ENCODE measurements at regions not wholly inside any gene's neighbourhood (a gene's known extent, or its start where the extent isn't known, plus 50 kb on each side); places are given as distances from the start of the nearest gene placed in this dataset.

DNA sequence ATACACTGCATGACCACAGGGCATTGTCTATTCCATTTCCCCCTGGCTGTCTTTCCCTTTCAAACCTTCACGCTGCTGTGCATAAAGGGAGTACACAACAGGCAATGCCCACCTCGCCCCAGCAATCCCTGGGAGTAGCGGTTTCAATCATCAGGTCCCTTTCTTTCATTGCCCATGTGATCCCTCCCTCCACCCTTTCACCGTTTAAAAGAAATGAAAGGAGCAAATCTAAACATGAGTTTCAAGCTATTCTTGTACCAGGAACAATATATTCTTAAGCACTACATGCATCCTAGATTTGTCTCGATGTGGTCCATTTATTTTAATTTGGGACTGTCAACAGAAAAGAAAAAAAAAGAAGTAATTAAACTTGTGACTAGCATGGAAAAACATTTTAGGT lies 123.4 kb upstream of the ARGLU1 start:
- DNase-seq, result no peak

DNA sequence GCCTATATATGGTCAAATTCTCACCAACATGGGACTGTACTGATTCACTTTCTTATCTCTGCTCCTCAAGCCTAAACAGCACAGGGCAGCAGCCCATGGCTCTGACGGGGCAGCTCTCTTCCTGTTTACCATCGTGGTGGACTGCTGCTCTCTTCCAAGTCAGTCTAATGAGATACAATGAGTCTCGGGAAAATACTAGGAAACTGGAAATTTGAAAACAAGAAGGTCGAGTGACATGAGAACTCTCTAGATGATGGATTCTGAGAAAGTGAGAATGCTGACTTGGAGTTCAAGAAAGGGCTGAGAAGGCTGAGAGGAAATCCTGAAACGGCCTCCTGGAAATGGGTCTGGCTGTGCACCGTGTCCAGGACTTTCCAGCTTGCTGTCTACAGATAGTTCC lies 122.8 kb upstream of the ARGLU1 start:
- DNase-seq, result no peak

DNA sequence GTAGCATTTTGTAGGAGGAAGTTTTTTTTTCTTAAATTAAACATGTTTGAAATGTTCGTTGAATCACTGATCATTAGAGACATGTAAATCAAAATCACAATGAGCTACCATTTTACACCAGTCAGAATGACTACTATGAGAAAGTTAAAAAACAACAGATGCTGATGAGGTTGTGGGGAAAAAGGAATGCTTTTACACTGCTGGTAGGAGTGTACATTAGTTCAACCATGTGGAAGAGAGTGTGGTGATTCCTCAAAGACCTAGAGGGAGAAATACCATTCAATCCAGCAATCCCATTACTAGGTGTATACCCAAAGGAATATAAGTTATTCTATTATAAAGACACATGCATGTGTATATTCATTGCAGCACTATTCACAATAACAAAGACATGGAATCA lies 122.0 kb upstream of the ARGLU1 start:
- no peak for DNase-seq

DNA sequence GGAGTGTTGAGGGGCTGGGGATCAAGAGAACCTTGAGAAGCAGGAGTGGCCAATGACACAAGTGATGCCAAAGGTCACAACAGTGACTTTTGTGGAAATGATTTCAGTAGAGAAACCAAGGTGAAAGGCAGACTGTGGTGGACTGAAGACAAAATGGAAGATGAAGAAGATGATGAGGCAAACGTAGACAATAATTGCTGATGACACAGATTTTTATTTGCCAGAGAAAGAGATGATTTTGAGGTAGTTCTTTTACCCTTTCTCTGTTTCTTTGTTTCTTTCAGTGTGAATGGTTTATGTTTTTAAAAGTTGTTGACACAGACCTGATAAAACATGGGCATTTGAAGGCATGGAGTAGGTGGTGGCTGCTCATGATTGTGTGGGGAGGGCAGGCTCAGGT lies 121.0 kb upstream of the ARGLU1 start:
- no peak for DNase-seq

DNA sequence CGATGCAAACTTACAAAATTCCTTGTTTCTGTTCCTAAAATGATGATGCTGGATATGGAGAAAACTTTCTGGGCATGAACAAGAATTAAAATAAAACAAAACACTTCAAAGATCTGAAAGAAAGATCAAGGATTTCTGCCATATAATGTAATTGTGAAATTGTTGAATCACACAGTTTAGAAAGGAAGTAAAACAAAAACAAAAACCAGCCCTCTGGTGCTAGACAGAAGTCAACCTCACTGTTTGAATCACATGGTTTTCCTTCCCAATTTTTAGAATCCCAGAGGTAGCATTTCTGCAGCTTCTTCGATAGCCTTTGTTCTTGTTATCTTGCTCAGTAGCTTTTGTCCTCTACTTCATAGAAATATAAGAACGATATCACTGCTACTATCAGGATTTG lies 118.2 kb upstream of the ARGLU1 start:
- no peak for DNase-seq

DNA sequence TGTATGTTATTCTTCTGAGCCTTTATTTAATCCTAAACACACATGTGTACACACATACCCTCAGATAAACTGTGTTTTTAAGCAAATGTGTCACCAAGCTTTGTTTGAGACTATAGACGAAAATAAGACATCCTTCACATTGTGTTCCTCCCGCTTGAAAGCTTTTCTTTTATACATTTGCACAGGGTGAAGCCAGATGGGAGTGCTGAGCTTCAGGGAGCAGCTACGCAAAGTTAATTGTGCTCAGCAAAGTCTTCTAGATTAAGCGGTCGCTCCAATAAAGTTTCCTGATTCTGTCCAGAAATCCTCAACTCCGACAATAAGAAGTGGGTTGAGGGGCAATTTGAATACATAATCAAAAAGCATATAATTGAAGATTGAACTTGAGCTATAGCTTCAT lies 117.2 kb upstream of the ARGLU1 start:
- no peak for DNase-seq

DNA sequence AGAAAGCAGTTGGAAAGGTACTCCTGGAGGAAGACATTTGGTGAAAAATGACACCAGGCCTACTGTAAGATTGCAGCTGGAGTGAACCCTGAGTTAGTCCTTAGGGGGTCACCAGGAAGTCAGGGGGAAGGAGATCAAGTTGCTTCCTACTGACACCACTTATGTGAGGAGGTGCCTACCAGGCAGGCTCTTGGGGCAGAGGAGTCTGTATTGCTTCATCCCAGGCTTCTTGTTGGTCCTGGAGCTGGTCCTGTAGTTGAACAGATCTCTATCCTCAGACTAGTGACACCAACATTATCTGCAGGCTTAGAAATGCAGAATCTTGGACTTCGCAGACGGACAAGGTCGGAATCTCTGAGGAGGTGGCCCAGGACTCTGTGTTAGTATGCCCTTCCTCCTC lies 116.0 kb upstream of the ARGLU1 start:
- no peak for DNase-seq

DNA sequence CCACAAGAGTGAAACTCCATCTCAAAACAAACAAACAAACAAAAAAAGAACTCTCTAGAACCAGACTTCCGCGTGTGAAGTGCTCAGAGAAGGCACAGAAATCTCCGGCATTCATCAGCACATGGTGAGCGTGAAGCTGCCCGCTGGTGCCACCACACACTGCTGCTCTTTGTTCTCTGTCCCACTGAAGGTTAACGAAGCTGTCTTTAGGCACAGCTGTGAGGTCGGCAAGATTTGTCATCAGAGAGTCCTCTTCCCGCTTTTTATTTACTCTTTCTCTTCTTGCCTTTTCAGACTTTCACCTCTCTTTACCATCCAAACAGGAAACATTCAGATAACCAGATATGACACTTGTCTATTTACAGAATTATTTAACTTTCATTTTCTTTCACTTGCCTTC lies 115.2 kb upstream of the ARGLU1 start:
- no peak for DNase-seq

DNA sequence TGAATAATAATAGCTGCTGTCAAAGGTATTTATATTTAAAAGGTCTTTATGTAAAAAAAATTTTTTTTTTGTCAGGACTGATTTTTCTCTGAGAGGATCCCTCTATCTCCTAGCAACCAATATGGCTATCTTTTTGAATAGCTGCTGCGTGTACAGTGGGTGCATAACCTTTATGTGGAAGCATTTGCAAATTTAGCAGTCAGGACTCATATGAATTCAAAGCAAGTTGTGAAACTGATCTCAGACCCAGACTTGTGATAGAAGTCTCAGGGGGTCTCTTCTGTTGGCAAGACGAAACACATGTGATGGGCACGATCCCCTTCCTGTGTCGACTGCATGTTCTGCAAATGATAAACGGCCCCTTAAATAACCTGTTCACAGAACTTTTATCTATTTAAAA lies 114.1 kb upstream of the ARGLU1 start:
- no peak for DNase-seq

DNA sequence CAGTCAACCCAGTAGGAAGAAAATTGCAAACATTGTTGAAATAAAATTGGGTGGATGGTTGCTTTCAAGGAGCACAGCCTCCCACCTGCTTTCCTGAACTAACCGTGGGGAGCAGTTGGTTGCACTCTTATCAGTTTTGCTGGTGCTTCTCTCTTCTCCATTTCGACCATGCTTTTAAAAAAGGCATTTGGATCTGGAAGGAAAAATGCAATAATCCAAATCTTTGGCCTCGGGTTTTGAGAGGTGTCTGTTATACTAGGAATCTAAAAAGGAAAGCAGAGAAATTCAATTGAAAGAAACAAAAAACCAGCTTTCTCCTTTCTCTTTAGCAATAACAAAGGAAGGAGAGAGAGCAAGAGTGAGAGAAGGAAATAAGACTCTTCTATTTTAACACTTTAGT lies 113.6 kb upstream of the ARGLU1 start:
- DNase-seq, result no peak

DNA sequence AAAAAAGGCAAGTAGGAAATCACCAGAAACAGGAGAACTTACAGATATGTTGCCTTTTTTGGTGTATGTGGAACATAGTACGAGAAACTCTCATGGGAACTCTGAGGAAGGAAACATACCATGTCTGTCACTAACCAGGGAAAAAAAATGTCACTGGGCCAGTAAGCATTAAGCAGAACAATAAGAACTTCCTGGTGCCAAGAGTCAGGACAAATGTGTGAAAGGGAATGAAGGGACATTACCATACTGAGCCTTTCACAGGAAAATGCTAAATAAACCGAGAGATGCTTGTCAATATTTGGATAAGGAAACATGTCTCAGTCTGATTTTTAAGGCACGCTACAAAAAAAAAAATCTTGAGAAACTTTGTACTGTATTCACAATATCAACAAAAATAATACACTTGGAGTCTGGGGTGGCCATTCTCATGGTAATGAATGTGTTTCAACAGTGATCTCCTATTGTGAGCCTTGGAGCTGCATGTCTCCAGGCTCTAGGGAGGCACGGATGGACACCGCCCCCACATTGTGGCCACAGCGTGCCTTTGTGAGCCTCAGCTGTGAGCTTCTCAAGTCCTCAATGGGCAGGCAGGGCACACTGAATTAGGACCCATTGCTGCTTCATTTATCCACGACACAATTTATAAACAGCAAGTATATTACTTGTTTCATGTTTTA lies 113.0 kb upstream of the ARGLU1 start:
- DNase-seq, result no peak

DNA sequence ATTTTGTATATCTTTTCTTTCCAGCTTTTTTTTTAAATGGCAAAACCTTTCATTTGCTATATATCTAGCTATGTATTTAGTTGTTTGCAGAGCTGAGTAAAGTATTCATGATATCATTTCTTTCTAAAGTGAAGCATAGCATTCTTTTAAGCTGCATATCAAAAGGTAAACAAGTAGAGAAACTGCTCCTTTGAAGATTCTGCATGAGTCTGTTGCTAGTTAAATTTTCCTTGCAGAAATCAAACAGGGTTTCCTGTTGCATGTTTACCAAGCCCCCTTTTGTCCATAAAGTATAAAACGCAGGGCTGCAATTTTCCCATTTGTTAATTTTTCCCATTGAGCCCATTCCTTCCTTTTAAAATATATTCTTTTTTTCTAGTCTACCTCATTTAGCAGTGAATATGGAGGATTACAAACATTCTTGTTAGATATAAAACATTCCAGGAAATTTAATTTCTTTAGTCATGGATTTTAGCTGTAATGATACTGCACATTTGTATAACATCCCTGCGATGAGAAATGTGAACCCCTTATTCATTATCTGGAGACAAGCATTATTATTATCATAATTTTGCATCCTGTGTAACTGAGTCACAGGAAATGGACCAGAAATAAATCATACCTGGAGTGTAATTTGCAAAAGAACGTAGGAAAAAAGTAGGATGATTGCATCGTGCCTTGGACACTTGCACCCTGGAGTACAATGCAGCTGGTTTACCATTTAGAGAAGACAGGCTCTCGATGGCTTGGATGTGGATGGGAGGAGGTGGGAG lies 110.9 kb upstream of the ARGLU1 start:
- DNase-seq, result no peak

DNA sequence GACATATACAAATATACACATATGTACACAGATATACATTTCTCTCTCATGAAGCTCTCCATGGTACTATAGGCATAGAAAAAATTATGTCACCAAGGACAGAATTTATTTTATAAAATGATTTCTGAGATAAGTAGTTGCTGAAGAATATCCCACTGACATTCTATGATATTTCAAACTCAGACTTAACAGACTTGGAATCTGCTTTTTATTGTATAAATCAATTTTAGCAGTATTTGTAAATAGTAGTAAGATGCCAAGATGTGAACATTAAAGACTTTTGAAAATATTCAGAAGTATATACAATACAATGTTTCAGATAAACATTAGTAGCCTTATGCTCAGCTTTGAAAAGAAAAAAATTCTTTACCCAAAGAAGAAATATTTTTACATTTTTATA lies 107.4 kb upstream of the ARGLU1 start:
- no peak for DNase-seq

DNA sequence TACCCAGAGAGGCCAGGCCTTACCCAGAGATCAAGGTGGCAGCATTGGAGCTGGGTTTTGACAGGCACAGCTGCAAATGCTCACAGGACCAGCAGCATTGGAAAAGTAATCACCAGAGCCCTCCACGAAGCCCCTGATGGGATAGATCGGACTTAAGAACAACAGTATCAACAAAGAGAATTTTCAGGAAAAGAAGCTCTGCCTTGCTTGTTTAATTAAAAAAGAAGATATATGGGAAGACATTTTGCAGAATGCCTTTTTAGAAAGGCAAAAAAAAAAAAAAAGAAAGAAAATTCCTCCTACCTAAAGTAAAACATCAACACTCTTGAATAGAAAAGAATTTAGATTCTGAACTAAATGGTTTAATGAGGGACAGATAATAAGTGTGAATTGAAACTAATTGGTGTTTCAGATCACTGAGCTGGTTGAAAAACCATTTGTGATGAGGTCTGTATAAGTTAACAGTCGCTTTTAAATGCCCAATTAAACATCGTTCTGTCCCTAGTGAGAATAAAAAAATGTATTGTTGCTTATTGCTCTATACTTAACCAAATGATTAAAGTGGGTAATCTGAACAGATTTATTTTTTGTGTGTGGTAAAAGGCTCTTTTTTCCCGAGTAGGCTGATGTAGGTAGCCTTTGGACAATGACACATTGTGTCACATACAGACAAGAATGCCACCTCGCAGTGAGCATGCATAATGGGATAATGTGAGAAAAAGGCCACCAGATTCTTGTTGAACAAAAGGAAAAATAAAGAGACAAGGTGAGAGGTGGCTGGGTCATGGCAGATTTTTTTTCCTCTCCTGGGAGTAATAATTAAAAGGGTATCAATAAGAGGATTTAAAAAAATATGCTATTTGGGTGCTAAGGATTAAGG lies 93.0 kb upstream of the ARGLU1 start:
- DNase-seq, result no peak

DNA sequence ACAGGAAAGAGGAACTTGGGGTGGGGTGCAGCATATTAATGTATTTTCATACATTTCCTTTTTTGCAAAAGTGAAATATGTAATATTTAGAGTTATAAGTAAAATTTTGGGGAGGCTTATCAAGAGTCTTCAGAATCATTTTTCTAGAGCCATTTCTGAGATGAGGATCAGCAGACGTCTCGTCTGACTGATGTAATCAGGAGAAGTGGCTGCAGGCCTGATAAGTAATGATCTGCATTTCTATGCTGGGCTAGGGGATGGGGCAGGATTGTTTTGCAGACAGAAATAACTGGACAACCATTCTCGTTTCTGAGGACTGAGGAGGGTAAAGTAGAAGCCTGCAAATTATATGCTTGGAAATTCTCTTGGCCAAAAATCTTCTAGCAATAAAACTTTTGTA lies 89.2 kb upstream of the ARGLU1 start:
- no peak for DNase-seq

DNA sequence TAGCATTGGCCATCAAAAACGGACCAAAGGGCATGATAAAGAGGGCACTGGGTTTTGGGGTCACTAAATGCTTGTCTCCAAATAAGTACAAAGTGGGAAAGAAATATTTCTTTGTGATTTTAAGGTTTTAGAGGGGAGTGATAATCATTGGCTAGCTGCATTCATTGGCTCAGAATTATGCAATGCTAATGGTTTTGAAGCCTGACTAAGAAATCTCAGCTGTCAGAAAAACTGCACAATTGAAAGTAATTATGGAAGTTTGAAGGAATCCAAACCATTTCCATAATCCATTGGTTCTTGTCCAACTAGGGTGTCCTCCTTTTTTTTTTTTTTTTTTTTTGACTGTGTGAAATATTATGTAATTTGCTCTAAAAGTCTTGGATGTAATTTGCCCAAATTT lies 88.2 kb upstream of the ARGLU1 start:
- DNase-seq, result no peak

DNA sequence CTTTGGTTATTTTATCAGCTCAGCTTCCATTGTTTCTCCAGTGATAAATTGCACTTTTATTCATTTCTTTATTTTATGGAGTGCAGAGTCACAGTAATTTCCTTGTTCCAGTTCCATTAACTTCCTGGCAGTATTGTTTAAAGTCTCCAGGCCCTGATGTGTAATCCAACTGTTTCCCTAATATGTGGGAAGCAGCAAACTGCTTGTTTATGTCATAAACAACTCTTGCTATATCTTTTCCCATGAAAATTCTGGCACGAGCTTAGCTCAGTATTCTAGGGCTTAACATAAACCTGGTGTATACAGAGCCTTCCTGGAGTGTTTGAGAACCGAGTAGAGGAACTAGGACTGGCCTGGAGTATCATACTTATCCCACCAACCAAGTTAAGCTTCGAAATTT lies 83.5 kb upstream of the ARGLU1 start:
- no peak for DNase-seq

DNA sequence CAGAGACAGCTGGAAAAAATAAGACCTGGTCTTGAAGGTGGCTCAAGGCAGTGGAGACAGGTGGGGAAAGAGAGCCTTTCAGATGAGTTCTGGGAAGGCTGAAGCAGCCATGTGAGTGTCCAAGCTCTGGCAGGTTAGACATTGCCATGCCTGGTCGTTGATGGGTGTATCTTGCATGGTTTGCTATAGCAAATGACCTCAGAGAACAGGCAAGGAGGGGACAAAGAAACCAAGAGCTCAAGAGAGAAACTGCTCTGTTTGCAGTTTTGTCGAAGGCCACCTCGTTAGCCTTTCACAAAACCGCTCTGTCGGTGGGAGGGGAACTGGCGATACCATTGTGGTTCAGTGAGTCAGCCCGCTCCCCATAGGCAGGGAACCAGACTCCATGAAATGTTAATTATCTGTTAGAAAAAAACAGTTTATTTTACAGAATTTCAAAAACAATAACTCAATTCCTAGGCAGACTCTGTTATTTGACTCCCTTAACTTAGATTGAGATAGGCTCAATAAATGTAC lies 82.8 kb upstream of the ARGLU1 start:
- no peak for DNase-seq

DNA sequence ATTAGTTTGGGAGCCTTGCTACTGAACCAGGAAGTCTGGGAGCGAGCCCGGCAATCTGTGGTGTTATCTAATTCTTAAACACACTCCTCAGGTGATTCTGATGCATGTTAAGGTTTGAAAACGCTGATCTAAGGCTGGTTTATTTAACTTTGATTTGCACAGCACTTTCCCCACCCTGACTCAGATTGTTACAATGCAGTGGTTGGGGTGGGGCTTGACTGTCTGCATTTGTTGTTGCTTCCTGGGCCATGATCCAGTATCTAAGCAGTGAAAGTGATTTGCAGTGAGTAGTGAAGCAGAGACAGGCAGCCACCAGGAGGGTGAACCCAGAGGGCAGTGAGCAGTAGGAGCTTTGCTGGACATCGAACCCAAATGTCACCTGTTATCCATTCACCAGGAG lies 81.6 kb upstream of the ARGLU1 start:
- DNase-seq, result peak; percentile 22

DNA sequence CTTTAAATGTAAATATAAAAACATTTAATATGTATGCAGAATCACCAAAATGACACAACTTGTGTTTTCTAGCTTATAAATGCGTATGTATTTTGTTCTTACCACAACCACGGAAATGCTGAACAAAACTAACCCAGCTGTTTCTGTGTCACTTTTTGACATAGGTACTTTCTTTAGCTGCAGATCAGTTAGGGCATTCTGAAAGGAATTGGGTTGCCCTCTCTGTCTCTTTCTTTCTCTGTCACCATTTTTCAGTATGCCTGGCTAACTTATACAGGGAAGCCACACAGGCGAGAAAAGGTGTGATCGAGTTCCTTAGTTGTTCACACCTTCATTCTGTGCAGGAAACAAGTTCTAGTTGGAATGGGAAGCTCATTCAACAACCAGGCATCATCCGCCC lies 72.6 kb upstream of the ARGLU1 start:
- no peak for DNase-seq

DNA sequence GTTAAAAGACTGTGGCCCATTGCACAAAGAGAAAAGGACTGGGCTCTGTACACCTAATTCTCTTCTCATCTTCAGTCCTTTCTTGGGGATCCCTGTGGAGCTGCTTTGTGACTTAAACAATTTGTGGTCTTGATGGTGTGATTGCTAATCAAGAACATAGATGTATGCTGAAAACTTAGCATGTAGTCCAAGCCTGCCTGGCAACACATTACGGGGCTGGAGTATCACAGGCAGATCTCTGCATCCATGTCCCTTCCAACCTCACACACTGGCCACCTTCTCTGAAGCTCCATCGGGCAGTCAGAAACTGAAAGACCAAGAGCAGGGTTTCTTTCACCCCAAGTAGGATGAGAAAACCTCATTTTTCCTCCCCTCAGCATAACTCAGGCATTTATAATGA lies 69.6 kb upstream of the ARGLU1 start:
- DNase-seq, result no peak

DNA sequence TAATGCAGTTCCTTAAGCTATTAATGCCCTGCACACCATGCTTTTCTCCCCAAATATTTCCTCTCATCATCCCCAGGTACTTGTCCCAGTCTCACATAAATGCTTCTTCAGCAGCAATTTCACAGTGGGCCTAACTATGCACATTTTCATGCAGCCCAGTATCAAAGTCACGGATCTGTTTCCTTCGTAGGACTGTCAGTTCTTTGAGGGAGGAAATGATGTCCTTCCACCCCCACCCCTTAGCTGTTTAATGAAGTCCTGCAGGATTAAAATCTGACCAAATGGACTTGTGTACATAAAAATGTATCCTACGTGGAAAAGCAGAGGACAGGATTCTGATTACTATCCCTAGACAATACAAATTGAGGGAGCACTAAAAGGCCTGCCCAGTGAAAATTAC lies 68.6 kb upstream of the ARGLU1 start:
- DNase-seq, result no peak

DNA sequence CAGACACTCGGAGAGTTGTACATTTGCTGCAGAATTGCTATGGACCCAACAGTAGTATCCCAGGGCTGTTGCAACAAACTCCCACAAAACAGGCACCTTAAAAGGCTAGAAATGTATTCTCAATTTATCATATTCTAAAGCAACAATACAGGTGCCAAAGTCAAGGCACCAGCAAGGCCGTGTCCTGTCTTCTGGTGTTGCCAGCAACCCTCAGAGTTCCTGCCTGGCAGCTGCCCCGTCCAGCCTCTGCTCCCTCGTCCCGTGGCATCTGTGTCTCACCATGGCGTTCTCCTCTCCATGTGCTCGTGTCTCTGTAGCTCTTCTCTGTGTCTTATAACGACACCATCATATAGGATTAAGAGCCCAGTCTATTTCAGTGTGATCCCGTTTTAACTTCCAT lies 67.7 kb upstream of the ARGLU1 start:
- DNase-seq, result no peak

DNA sequence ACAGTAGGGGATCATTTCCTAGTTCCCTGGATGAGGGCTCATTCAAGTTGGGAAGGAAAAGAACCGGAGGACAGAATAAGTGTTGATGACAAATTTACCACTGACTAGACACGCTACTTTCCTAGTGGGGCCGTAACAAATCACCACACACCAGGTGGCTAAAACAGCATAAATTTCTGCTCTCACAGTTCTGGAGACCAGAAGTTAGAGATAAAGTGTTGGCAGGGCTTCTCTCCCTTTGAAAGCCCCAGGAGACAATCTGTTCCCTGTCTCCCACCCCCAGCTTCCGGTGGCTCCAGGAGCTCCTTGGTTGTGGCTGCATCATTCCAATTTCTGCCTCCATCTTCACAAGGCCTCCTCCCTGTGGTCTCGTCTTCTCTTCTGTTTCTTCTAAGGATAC lies 65.4 kb upstream of the ARGLU1 start:
- DNase-seq, result peak; percentile 24

Measured in fibroblast of skin of right biceps (primary cell).